ENCODE measurements at regions not wholly inside any gene's neighbourhood (a gene's known extent, or its start where the extent isn't known, plus 50 kb on each side); places are given as distances from the start of the nearest gene placed in this dataset.

DNA sequence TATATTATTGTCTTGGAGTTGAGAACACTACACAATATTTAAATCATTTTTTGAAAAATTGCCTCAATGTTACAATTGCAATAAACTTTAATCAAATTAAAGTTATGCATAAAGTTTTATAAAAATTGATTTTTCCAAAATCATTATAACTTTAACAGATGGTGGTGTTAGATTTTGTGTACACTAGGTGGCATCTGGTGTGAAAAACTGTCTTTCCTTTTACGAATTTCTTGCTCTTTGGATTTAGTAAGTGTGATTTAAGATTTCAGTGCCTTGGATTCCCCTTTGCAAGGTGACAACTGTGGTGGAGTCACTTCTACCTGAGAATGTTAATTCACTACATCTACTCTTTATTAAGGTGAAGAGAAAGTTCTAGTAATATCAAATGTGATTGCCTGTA, 91.6 kb downstream of the AREG start:
- TF ChIP-seq, protein P1, sequence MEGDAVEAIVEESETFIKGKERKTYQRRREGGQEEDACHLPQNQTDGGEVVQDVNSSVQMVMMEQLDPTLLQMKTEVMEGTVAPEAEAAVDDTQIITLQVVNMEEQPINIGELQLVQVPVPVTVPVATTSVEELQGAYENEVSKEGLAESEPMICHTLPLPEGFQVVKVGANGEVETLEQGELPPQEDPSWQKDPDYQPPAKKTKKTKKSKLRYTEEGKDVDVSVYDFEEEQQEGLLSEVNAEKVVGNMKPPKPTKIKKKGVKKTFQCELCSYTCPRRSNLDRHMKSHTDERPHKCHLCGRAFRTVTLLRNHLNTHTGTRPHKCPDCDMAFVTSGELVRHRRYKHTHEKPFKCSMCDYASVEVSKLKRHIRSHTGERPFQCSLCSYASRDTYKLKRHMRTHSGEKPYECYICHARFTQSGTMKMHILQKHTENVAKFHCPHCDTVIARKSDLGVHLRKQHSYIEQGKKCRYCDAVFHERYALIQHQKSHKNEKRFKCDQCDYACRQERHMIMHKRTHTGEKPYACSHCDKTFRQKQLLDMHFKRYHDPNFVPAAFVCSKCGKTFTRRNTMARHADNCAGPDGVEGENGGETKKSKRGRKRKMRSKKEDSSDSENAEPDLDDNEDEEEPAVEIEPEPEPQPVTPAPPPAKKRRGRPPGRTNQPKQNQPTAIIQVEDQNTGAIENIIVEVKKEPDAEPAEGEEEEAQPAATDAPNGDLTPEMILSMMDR (IDR thresholded peaks at IDR 0.05): peak in 1 of 5 experiments; percentile 8
- no peak for TF ChIP-seq POLR2A (IDR thresholded peaks at IDR 0.05)
